HG02623 (cell line): ENCODE measurements at regions not wholly inside any gene's neighbourhood (a gene's known extent, or its start where the extent isn't known, plus 50 kb on each side); places are given as distances from the start of the nearest gene placed in this dataset.

Source experiments
- ATAC-seq: cut with Tn5 transposase; IDR thresholded peaks from one replicate; pipeline ENCODE4 v1.9.1; 2021; ENCODE audit warnings: moderate library complexity; ENCODE audit not compliant: unreplicated experiment

- ATAC-seq = no peak
Observed at GRCh38 chr20:39676241-39676640, 714.1 kb downstream of the DHX35 start.

- ATAC-seq = no peak
Observed at GRCh38 chr20:39674842-39675241, 712.7 kb downstream of the DHX35 start.

GRCh38 chr20:39670988-39671387 lies 708.8 kb downstream of the DHX35 start:
- no peak for ATAC-seq

GRCh38 chr20:39669659-39670058 lies 707.5 kb downstream of the DHX35 start:
- ATAC-seq = no peak

GRCh38 chr20:39668038-39668437 lies 705.9 kb downstream of the DHX35 start:
- no peak for ATAC-seq

- no peak for ATAC-seq
Observed at GRCh38 chr20:39661833-39662232, 699.7 kb downstream of the DHX35 start.

- ATAC-seq = no peak
Observed at GRCh38 chr20:39660965-39661364, 698.8 kb downstream of the DHX35 start.

- no peak for ATAC-seq
Observed at GRCh38 chr20:39660226-39660625, 698.1 kb downstream of the DHX35 start.

- no peak for ATAC-seq
Observed at GRCh38 chr20:39658662-39659409, 696.7 kb downstream of the DHX35 start.

GRCh38 chr20:39654171-39654570 lies 692.0 kb downstream of the DHX35 start:
- ATAC-seq = no peak

GRCh38 chr20:39651645-39652325 lies 689.6 kb downstream of the DHX35 start:
- ATAC-seq = no peak

- no peak for ATAC-seq
Observed at GRCh38 chr20:39646874-39647413, 684.8 kb downstream of the DHX35 start.

- no peak for ATAC-seq
Observed at GRCh38 chr20:39645131-39645530, 683.0 kb downstream of the DHX35 start.

GRCh38 chr20:39643292-39643691 lies 681.1 kb downstream of the DHX35 start:
- no peak for ATAC-seq

GRCh38 chr20:39641423-39641822 lies 679.3 kb downstream of the DHX35 start:
- no peak for ATAC-seq

GRCh38 chr20:39640147-39640546 lies 678.0 kb downstream of the DHX35 start:
- no peak for ATAC-seq

- no peak for ATAC-seq
Observed at GRCh38 chr20:39638731-39639130, 676.6 kb downstream of the DHX35 start.

- ATAC-seq = no peak
Observed at GRCh38 chr20:39633689-39634088, 671.5 kb downstream of the DHX35 start.

- ATAC-seq = no peak
Observed at GRCh38 chr20:39632757-39633156, 670.6 kb downstream of the DHX35 start.

- no peak for ATAC-seq
Observed at GRCh38 chr20:39632176-39632575, 670.0 kb downstream of the DHX35 start.

- ATAC-seq = no peak
Observed at GRCh38 chr20:39631557-39631956, 669.4 kb downstream of the DHX35 start.

GRCh38 chr20:39630215-39630908 lies 668.2 kb downstream of the DHX35 start:
- ATAC-seq = no peak
